Activated CD4-positive, alpha-beta T cell treated with anti-CD3 and anti-CD28 coated beads for 36 hours (primary cell): ENCODE measurements at regions not wholly inside any gene's neighbourhood (a gene's known extent, or its start where the extent isn't known, plus 50 kb on each side); places are given as distances from the start of the nearest gene placed in this dataset.

Experiments used
- ATAC-seq: fragments of 200-7000 bp; cut with Tn5 transposase; one replicate; pipeline ENCODE4 v1.10.0; 2021; ENCODE audit warnings: mild to moderate bottlenecking, moderate library complexity
- CTCF ChIA-PET: fragments of 350-600 bp; sonication (Branson Sonifier 250); formaldehyde crosslinking; loops from one replicate; lab custom pipeline; 2021; ENCODE audit warnings: antibody characterized with exemption; lab: Charles Lee
- POLR2A ChIA-PET: fragments of 350-600 bp; sonication (Branson Sonifier 250); formaldehyde crosslinking; loops from one replicate; lab custom pipeline; 2021; ENCODE audit warnings: antibody characterized with exemption, inconsistent platforms; lab: Charles Lee
- DNase-seq: peaks from one replicate; pipeline ENCODE4 v3.0.0-alpha.2; 2020
- H3K27ac Mint-ChIP-seq: one replicate; pipeline ENCODE4 v1.8.0; 2021; ENCODE audit warnings: mixed read lengths
- H3K27me3 Mint-ChIP-seq: one replicate; pipeline ENCODE4 v1.8.0; 2021; ENCODE audit warnings: mixed read lengths
- H3K36me3 Mint-ChIP-seq: one replicate; pipeline ENCODE4 v1.8.0; 2021; ENCODE audit warnings: low read depth, mixed read lengths
- H3K4me1 Mint-ChIP-seq: one replicate; pipeline ENCODE4 v1.8.0; 2021; ENCODE audit warnings: mixed read lengths
- H3K4me3 Mint-ChIP-seq: one replicate; pipeline ENCODE4 v1.8.0; 2021; ENCODE audit warnings: mild to moderate bottlenecking, moderate library complexity, mixed read lengths
- H3K9me3 Mint-ChIP-seq: one replicate; pipeline ENCODE4 v1.8.0; 2021; ENCODE audit warnings: low read depth, mixed read lengths
- intact Hi-C, 2 experiments: fragments of 100-400 bp; cut with DNase I in 1 of 2; cut with micrococcal nuclease in 1 of 2; formaldehyde crosslinking; loops; one replicate each; pipeline versions ENCODE4 v1.14.2 to v1.15.1; 2022 to 2024; cut with DNase I, micrococcal nuclease

DNA sequence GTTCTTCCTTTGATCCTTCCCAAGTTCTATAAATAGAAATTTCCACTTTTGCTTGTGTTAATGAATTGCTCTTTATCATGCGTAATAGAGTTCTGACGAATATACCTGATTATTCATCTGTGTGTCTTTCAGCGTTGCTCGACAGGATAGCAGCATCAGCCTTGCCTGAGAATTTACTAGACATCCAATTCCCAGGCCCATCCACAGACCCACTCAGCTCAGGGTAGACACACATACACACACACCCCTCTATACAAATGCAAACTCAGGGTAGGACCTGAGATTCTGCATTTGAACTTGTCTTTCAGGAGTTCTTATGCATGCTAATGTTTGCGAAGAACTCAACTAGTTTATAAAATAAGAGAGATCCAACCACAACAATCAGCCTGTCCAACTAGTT is 343.4 kb upstream of the GYPC start:
- Mint-ChIP-seq H3K9me3 (no peaks in the 10 kb centered on the region), H3K4me3 (no peak overlapping the region), H3K36me3 (no peaks in the 10 kb centered on the region), H3K4me1 (no peaks in the 10 kb centered on the region), H3K27ac (no peak overlapping the region), H3K27me3 (peaks cover 5% of the 10 kb centered on the region)
- CTCF ChIA-PET: no interaction called here
- ATAC-seq (no peak), DNase-seq (no peak)
- POLR2A ChIA-PET: no interaction called here
- intact Hi-C loops: no loop called here

DNA sequence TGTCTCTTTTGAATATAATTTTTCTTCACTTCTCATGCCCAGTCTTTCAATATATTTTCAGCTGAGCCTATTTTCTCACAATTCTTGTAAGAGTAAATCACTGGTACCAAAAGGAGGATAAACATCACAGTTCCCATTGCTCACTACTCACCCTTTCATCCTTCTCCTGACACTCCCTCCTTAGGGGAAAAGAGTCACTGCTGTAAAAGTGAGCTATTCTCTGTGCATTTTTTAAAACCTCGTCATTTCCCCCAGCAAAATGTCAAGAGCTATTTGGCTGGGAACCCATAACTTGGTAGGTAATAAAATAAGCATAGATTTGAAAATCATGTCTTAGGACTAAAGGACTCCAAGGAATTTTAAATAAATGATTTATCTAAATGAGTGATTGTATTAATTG is 340.1 kb upstream of the GYPC start:
- ATAC-seq (no peak), DNase-seq (no peak)
- ChIA-PET POLR2A (no interaction called here), CTCF (no interaction called here)
- Mint-ChIP-seq H3K9me3 (no peaks in the 10 kb centered on the region), H3K27me3 (peaks cover 8% of the 10 kb centered on the region), H3K27ac (no peak overlapping the region), H3K4me3 (no peak overlapping the region), H3K36me3 (no peaks in the 10 kb centered on the region), H3K4me1 (no peaks in the 10 kb centered on the region)
- intact Hi-C loops: no loop called here

DNA sequence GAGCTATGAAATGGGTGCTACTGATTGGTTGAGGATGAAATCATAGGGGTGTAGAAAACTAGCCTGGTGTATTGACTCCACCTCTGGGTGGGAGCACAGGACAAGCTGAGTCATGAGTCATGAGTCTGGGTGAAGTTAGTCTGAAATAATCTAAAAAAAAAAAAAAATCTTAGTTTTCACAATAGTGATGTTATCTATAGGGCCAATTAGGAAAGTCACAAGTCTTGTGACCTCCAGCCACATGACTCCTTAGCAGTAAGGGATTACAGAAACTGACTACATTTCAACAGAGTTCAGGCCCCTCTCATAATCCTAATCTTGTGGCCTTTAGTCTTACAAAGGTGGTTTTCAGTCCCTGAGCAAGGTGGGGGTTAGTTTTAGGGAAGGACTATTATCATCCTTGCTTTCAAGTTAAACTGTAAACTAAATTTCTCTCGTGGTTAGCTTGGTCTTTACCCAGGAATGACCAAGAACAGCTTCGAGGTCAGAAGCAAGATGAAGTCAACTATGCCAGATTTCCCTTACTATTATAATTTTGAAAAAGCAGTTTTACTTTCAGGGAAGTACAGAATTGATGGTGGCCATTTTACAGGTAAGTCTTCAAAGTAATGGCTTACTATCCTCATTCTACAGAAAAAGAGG is 338.0 kb upstream of the GYPC start:
- Mint-ChIP-seq H3K4me3 (no peak overlapping the region), H3K27ac (no peak overlapping the region)

GRCh38 chr2:126322342-126322741 is 333.6 kb upstream of the GYPC start:
- peak; percentile 47 for ATAC-seq
- Mint-ChIP-seq H3K27me3 (peaks cover 9% of the 10 kb centered on the region), H3K27ac (no peak overlapping the region), H3K4me1 (peaks cover 10% of the 10 kb centered on the region), H3K4me3 (no peak overlapping the region), H3K9me3 (no peaks in the 10 kb centered on the region), H3K36me3 (no peaks in the 10 kb centered on the region)
- DNase-seq: no peak
- POLR2A ChIA-PET: no interaction called here
- intact Hi-C loops: no loop called here
- CTCF ChIA-PET: interaction anchor here (1.3 kb wide), 1 partner anchor 8 kb away, joined by 3 read pairs; no protein-coding TSS in a partner anchor

More for the DNA sequence above, 338.0 kb upstream of the GYPC start:
- peak; percentile 47 for ATAC-seq
- peak; percentile 6 for DNase-seq
- ChIA-PET POLR2A (no interaction called here), CTCF (no interaction called here)
- Mint-ChIP-seq H3K9me3 (no peaks in the 10 kb centered on the region), H3K36me3 (no peaks in the 10 kb centered on the region), H3K4me1 (peaks cover 9% of the 10 kb centered on the region), H3K27me3 (peaks cover 8% of the 10 kb centered on the region)
- intact Hi-C loops: no loop called here

DNA sequence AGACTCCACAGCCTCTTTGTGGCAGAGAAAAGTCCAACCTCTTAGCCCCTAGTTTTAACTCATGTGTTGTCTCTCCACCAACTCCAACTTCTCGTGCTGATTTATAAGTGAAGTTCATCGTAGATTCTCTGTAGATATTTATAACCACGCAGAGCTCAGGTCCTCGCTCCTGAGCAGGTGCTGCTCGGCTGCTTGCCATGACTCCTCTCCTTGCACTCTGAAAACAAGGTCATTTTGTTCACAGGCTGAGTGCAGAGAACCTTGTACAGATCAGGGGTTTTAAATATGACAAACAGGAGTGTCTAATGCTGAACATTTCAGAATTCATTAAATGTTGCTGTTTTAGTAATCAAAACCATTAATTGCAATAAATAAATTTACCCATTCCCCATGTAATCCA is 330.8 kb upstream of the GYPC start:
- no peak overlapping the region for H3K27ac Mint-ChIP-seq

GRCh38 chr2:126329173-126329572 is 326.8 kb upstream of the GYPC start:
- Mint-ChIP-seq H3K27ac (no peak overlapping the region), H3K27me3 (peaks cover 6% of the 10 kb centered on the region), H3K4me1 (no peaks in the 10 kb centered on the region), H3K36me3 (peaks cover 4% of the 10 kb centered on the region), H3K9me3 (peaks cover 10% of the 10 kb centered on the region), H3K4me3 (no peak overlapping the region)
- intact Hi-C loops: no loop called here
- POLR2A ChIA-PET: no interaction called here
- no peak for DNase-seq
- CTCF ChIA-PET: no interaction called here
- no peak for ATAC-seq

More for the DNA sequence above, 330.8 kb upstream of the GYPC start:
- Mint-ChIP-seq H3K4me3 (no peak overlapping the region), H3K4me1 (peaks cover 10% of the 10 kb centered on the region), H3K9me3 (no peaks in the 10 kb centered on the region), H3K27me3 (peaks cover 6% of the 10 kb centered on the region), H3K36me3 (no peaks in the 10 kb centered on the region)
- intact Hi-C loops: no loop called here
- POLR2A ChIA-PET: no interaction called here
- no peak for DNase-seq
- CTCF ChIA-PET: no interaction called here
- no peak for ATAC-seq

- H3K9me3 Mint-ChIP-seq: no peaks in the 10 kb centered on the region
- H3K27ac Mint-ChIP-seq: no peak overlapping the region
- H3K4me1 Mint-ChIP-seq: peaks cover 2% of the 10 kb centered on the region
- intact Hi-C loops: no loop called here
- DNase-seq: no peak
- ChIA-PET POLR2A (no interaction called here), CTCF (no interaction called here)
- peaks cover 5% of the 10 kb centered on the region for H3K27me3 Mint-ChIP-seq
- no peak for ATAC-seq
- no peaks in the 10 kb centered on the region for H3K36me3 Mint-ChIP-seq
- no peak overlapping the region for H3K4me3 Mint-ChIP-seq
Observed at GRCh38 chr2:126342457-126342856, 313.5 kb upstream of the GYPC start.

GRCh38 chr2:126343136-126343535 is 312.8 kb upstream of the GYPC start:
- CTCF ChIA-PET: no interaction called here
- no peak overlapping the region for H3K4me3 Mint-ChIP-seq

DNA sequence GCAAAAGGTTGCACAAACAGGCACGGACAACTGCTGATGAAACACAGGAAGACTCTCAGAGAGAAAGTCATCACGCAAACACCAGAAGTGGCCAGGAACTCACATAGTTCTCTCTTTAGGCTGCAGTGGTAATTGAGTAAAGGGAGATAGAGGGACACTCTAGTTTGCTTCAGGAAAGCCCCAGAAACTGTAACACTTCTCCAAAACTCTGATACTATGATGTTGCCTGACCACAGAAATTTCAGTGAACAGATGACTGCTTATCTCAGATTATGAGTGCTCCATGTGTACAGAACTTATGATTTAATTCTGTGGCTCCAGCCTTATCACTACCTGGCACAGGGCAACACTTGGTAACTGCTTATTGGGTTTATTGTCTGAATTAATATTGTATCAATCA is 311.5 kb upstream of the GYPC start:
- H3K4me3 Mint-ChIP-seq: no peak overlapping the region
- H3K9me3 Mint-ChIP-seq: no peaks in the 10 kb centered on the region
- intact Hi-C loops: no loop called here
- CTCF ChIA-PET: no interaction called here
- H3K27ac Mint-ChIP-seq: no peak overlapping the region
- H3K27me3 Mint-ChIP-seq: peaks cover 7% of the 10 kb centered on the region
- ATAC-seq (peak; percentile 39), DNase-seq (no peak)
- H3K4me1 Mint-ChIP-seq: peaks cover 2% of the 10 kb centered on the region
- no peaks in the 10 kb centered on the region for H3K36me3 Mint-ChIP-seq
- POLR2A ChIA-PET: no interaction called here

More at GRCh38 chr2:126343136-126343535, 312.8 kb upstream of the GYPC start:
- H3K9me3 Mint-ChIP-seq: no peaks in the 10 kb centered on the region
- no peak for DNase-seq
- peaks cover 2% of the 10 kb centered on the region for H3K4me1 Mint-ChIP-seq
- no peak overlapping the region for H3K27ac Mint-ChIP-seq
- H3K36me3 Mint-ChIP-seq: no peaks in the 10 kb centered on the region
- intact Hi-C loops: no loop called here
- H3K27me3 Mint-ChIP-seq: peaks cover 7% of the 10 kb centered on the region
- POLR2A ChIA-PET: no interaction called here
- no peak for ATAC-seq

DNA sequence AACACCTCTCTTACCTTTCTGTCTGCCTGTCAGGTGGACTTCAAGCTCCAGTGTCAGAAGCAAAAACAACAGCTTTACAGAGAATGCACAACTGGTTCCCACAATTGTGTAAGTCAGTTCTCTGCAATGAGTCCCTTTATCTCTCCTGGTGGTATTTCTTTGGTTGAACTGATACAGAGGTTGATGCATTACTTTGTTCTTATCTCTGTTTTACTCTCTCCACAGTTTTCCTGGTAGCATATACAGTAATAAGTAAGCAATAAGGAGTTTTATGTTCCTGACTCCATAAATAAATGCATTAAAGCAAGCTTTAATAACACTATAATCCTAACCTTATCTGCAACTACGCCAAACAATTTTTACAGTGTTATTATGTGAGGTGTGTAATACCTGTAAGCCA is 310.3 kb upstream of the GYPC start:
- ATAC-seq (no peak), DNase-seq (no peak)
- Mint-ChIP-seq H3K27ac (no peak overlapping the region), H3K9me3 (no peaks in the 10 kb centered on the region), H3K4me1 (peaks cover 2% of the 10 kb centered on the region), H3K36me3 (no peaks in the 10 kb centered on the region), H3K27me3 (peaks cover 9% of the 10 kb centered on the region), H3K4me3 (no peak overlapping the region)
- POLR2A ChIA-PET: no interaction called here
- CTCF ChIA-PET: interaction anchor here (0.6 kb wide), 1 partner anchor 609 kb away, joined by 3 read pairs; no protein-coding TSS in a partner anchor
- intact Hi-C loops: no loop called here

GRCh38 chr2:126356631-126357030 is 299.3 kb upstream of the GYPC start:
- no peak for DNase-seq
- H3K27ac Mint-ChIP-seq: no peak overlapping the region
- CTCF ChIA-PET: interaction anchor here (0.7 kb wide), 1 partner anchor 1342 kb away, joined by 3 read pairs; no protein-coding TSS in a partner anchor
- peaks cover 6% of the 10 kb centered on the region for H3K27me3 Mint-ChIP-seq
- no peak for ATAC-seq
- no peak overlapping the region for H3K4me3 Mint-ChIP-seq
- POLR2A ChIA-PET: no interaction called here
- intact Hi-C loops: no loop called here
- no peaks in the 10 kb centered on the region for H3K36me3 Mint-ChIP-seq
- no peaks in the 10 kb centered on the region for H3K4me1 Mint-ChIP-seq
- H3K9me3 Mint-ChIP-seq: no peaks in the 10 kb centered on the region

- Mint-ChIP-seq H3K27me3 (peaks cover 8% of the 10 kb centered on the region), H3K36me3 (no peaks in the 10 kb centered on the region), H3K4me3 (no peak overlapping the region), H3K9me3 (no peaks in the 10 kb centered on the region), H3K27ac (no peak overlapping the region), H3K4me1 (no peaks in the 10 kb centered on the region)
- DNase-seq (no peak), ATAC-seq (no peak)
- ChIA-PET CTCF (interaction anchor here (1.3 kb wide), 1 partner anchor 277 kb away, joined by 3 read pairs; no protein-coding TSS in a partner anchor), POLR2A (no interaction called here)
- intact Hi-C loops: loop anchor here in 1 of 2 experiments (2.0 kb wide), 1 partner anchor 419 kb away; no protein-coding TSS in a partner anchor
Observed at GRCh38 chr2:126358122-126358521, 297.8 kb upstream of the GYPC start.
